Retina (tissue), 1 donor: ENCODE measurements at regions not wholly inside any gene's neighbourhood (a gene's known extent, or its start where the extent isn't known, plus 50 kb on each side); places are given as distances from the start of the nearest gene placed in this dataset.
"Not testable (repeated sequence)": the region's sequence is repeated elsewhere in the genome, so short reads cannot be mapped to it uniquely, and the experiment has no call there.

Experiments
- DNase-seq: peaks from one replicate; pipeline ENCODE4 v3.0.0-alpha.2; 2016

- DNase-seq, result no peak
Measured at GRCh38 chr2:235411905-235412485, 81.8 kb upstream of the AGAP1 start.

- no peak for DNase-seq
Measured at GRCh38 chr2:235413064-235413463, 80.8 kb upstream of the AGAP1 start.

- no peak for DNase-seq
Measured at GRCh38 chr2:235414422-235414821, 79.4 kb upstream of the AGAP1 start.

- no peak for DNase-seq
Measured at GRCh38 chr2:235416858-235417499, 76.9 kb upstream of the AGAP1 start.

- DNase-seq, result no peak
Measured at GRCh38 chr2:235418918-235419317, 74.9 kb upstream of the AGAP1 start.

GRCh38 chr2:235419996-235420395 lies 73.8 kb upstream of the AGAP1 start:
- no peak for DNase-seq

- no peak for DNase-seq
Measured at GRCh38 chr2:235421618-235422017, 72.2 kb upstream of the AGAP1 start.

GRCh38 chr2:235430366-235431083 lies 63.3 kb upstream of the AGAP1 start:
- no peak for DNase-seq

- no peak for DNase-seq
Measured at GRCh38 chr2:235432741-235433520, 60.9 kb upstream of the AGAP1 start.

GRCh38 chr2:235433860-235434259 lies 60.0 kb upstream of the AGAP1 start:
- DNase-seq, result no peak

- no peak for DNase-seq
Measured at GRCh38 chr2:235439959-235440662, 53.7 kb upstream of the AGAP1 start.

GRCh38 chr2:235443580-235443979 lies 50.3 kb upstream of the AGAP1 start:
- DNase-seq, result not testable (repeated sequence)
